ENCODE measurements at regions not wholly inside any gene's neighbourhood (a gene's known extent, or its start where the extent isn't known, plus 50 kb on each side); places are given as distances from the start of the nearest gene placed in this dataset.

- ChIA-PET CTCF (interaction anchor here (0.7 kb wide), 1 partner anchor 978 kb away, joined by 3 read pairs; no protein-coding TSS in a partner anchor), POLR2A (ENCODE audit: low non-redundant PET) (interaction anchor here (0.5 kb wide), 1 partner anchor 672 kb away, joined by 3 read pairs; no protein-coding TSS in a partner anchor)
- DNase-seq (ENCODE audit: low spot score), result no peak
- TF ChIP-seq CTCF (conservative IDR thresholded peaks at IDR 0.05; ENCODE audit: low read depth), result no peak
- no peak overlapping the region for H3K27ac ChIP-seq
Measured at GRCh38 chr19:31658993-31659896, 310.0 kb upstream of the TSHZ3 start.

- CTCF ChIA-PET, result no interaction called here
- no peak for TF ChIP-seq CTCF (conservative IDR thresholded peaks at IDR 0.05; ENCODE audit: low read depth)
- POLR2A ChIA-PET (ENCODE audit: low non-redundant PET), result no interaction called here
- no peak overlapping the region for H3K27ac ChIP-seq
- DNase-seq (ENCODE audit: low spot score), result no peak
Measured at GRCh38 chr19:31659897-31660210, 310.6 kb upstream of the TSHZ3 start.

- ChIA-PET POLR2A (ENCODE audit: low non-redundant PET) (no interaction called here), CTCF (no interaction called here)
- TF ChIP-seq CTCF (conservative IDR thresholded peaks at IDR 0.05; ENCODE audit: low read depth), result no peak
- DNase-seq (ENCODE audit: low spot score), result no peak
- no peak overlapping the region for H3K27ac ChIP-seq
Measured at GRCh38 chr19:31664096-31664495, 314.9 kb upstream of the TSHZ3 start.

- no peak for DNase-seq (ENCODE audit: low spot score)
- TF ChIP-seq CTCF (conservative IDR thresholded peaks at IDR 0.05; ENCODE audit: low read depth), result no peak
- ChIA-PET CTCF (no interaction called here), POLR2A (ENCODE audit: low non-redundant PET) (no interaction called here)
- no peak overlapping the region for H3K27ac ChIP-seq
Measured at GRCh38 chr19:31664997-31665396, 315.8 kb upstream of the TSHZ3 start.

GRCh38 chr19:31666126-31666525, 316.9 kb upstream of the TSHZ3 start:
- no peak for TF ChIP-seq CTCF (conservative IDR thresholded peaks at IDR 0.05; ENCODE audit: low read depth)
- ChIA-PET CTCF (no interaction called here), POLR2A (ENCODE audit: low non-redundant PET) (no interaction called here)
- no peak for DNase-seq (ENCODE audit: low spot score)
- no peak overlapping the region for H3K27ac ChIP-seq

GRCh38 chr19:31667106-31667505, 317.9 kb upstream of the TSHZ3 start:
- no peak for TF ChIP-seq CTCF (conservative IDR thresholded peaks at IDR 0.05; ENCODE audit: low read depth)
- POLR2A ChIA-PET (ENCODE audit: low non-redundant PET), result no interaction called here
- H3K27ac ChIP-seq, result no peak overlapping the region
- no peak for DNase-seq (ENCODE audit: low spot score)
- CTCF ChIA-PET, result no interaction called here
